ENCODE measurements at regions not wholly inside any gene's neighbourhood (a gene's known extent, or its start where the extent isn't known, plus 50 kb on each side); places are given as distances from the start of the nearest gene placed in this dataset.
"Not testable (repeated sequence)": the region's sequence is repeated elsewhere in the genome, so short reads cannot be mapped to it uniquely, and the experiment has no call there.

DNA sequence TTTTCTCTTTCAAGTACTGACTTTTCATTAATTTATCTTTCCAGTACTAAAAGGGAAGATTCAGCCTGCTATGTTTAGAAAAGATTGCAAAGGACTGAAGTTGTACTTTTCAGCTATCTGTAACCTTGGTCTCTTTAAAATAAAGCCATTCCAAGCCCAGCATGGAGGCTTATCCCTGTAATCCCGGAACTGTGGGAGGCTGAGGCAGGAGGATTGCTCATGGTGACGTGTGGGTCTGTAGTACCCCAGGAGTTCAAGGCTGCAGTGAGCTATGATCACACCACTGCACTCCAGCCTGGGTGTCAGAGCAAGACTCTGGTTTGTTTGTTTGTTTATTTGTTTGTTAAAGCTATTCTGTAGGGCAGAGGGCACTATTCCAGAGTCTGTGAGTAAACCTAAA, 50.6 kb upstream of the TMEM170B start:
- no peak for TF ChIP-seq ZNF274 (IDR thresholded peaks at IDR 0.05; ENCODE audit: low read depth, low read length)
- no peak overlapping the region for H3K4me3 ChIP-seq (ENCODE audit: low read length)

DNA sequence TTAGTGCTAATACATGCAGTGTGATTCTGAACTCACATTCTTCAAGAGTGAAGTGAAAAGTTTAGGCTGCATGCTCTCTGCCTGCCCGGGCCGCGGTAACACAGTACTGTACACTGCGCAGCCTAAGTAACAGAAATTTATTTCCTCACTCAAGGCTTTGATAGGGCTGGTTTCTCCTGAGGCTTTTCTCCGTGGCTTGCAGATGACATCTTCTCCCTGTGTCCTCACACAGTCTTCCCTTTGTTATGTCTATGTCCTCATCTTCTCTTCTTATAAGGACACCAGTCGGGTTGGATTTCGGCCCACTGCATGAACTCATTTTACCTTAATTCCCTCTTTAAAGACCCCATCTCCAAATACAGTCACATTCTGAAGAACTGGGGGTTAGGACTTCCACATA, 51.1 kb upstream of the TMEM170B start:
- no peak overlapping the region for H3K4me3 ChIP-seq (ENCODE audit: low read length)
- TF ChIP-seq ZNF274 (IDR thresholded peaks at IDR 0.05; ENCODE audit: low read depth, low read length) = no peak

DNA sequence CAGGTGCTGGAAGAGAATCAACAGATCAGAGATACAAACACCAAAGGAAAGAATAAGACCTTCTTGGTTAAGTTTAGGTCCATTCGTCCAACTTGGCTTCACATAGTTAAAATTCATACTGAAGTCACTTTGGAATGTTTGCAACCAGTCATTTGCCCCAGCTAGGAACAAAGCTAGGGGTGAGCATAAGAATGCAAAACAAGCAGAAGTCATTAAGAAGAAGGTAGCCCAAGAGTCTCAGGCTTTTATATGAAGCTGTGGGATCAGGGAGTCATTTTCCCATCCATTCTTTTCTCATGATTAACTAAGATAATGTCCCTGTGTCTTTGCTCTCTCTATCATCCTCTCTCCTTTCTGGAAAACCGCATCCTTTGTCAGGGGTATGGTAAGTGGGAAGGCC, 51.5 kb upstream of the TMEM170B start:
- H3K4me3 ChIP-seq (ENCODE audit: low read length) = no peak overlapping the region
- no peak for TF ChIP-seq ZNF274 (IDR thresholded peaks at IDR 0.05; ENCODE audit: low read depth, low read length)

DNA sequence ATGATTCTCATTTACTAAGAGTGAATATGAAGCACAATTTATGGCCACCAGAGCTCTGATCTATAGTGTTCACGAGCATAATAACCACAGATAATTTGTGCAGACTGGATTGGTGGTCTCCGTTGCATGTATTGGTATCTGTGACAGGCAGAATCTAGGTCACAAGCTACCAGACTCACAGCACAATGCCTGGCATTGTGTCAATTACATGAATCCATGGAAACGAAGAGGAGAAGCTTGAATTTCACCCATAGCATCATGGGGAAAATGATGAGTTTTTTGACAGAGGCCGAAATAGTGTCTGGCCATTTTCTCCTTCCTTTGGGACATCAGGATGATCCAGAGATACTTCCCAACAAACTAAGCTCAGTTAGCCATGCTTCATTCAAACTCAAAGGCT, 52.3 kb upstream of the TMEM170B start:
- TF ChIP-seq ZNF274 (IDR thresholded peaks at IDR 0.05; ENCODE audit: low read depth, low read length) = no peak
- no peak overlapping the region for H3K4me3 ChIP-seq (ENCODE audit: low read length)

DNA sequence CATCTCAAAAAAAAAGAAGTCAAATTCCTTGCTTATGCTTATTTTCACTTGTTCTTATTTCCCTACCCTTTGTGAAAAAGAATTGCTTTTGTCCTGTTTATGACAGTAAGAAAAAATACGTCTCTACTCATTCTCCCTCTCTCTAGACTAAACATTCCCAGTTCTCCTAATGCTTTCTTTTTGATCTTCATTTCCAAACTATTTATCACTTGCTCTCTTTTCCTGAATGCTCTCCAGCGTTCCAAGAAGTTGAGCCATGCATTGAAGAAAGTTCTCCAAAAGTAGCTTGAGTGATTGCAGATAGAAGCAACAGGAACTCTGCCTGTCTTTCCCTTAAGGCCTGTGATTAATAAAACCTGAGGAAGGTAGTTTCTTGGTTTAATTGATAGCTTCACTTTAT, 53.1 kb upstream of the TMEM170B start:
- no peak overlapping the region for H3K4me3 ChIP-seq (ENCODE audit: low read length)
- TF ChIP-seq ZNF274 (IDR thresholded peaks at IDR 0.05; ENCODE audit: low read depth, low read length) = no peak

DNA sequence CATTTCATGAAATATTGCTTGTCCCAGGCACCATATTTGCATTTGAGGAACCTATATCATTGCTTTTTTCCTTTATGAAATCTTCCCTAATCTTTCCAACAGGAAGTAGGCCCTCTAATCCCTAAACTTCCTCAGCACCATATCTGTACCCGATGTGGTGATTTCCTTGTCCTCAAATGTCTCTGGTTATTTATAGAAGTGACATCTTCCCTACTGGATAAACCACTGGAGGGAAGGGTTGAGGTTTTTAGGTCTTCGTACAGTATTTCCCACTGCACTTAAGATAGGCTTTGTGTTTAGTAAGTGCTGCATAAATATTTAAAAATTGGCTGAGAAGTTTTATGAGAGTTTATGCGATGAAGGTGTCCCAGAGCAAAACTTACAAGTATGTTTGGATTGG, 54.9 kb upstream of the TMEM170B start:
- no peak overlapping the region for H3K4me3 ChIP-seq (ENCODE audit: low read length)
- TF ChIP-seq ZNF274 (IDR thresholded peaks at IDR 0.05; ENCODE audit: low read depth, low read length) = no peak

DNA sequence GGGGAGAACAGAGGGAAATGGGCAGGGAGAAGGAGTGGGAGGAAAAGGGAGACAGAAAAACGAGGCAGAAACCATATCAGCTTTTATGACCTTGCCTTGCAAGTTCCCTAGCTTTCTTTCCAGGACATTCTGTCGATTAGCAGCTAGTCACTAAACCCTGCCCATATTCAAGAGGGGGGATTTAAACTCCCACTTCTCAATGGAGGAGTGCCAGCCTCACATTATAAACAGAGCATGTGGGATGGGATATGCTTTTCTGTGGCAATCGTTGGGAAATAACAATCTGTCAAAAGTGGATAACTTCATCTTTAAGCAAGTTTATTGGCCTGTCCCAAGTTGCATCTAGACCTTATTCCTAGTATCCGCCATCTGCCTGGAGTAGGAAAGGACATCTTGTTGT, 57.0 kb upstream of the TMEM170B start:
- H3K4me3 ChIP-seq (ENCODE audit: low read length) = no peak overlapping the region
- no peak for TF ChIP-seq ZNF274 (IDR thresholded peaks at IDR 0.05; ENCODE audit: low read depth, low read length)

DNA sequence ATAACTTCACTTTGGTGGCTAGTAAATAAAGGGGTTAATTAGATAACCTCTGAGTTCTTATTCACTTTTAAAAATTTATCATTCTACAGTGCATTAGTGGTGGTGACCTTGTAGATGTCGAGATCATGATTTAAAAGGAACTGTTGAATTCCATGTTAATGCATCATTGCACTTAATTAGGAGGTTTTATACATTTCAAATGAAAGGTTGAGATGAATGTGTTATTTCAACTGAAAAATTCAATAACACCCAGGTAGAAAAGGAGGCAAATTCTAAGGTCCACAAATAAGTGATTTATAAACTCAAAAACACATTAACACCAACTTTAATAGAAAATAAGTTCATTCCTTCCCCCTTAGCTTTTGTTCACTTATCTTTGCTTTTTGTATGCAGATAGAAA, 58.3 kb upstream of the TMEM170B start:
- no peak for TF ChIP-seq ZNF274 (IDR thresholded peaks at IDR 0.05; ENCODE audit: low read depth, low read length)
- no peak overlapping the region for H3K4me3 ChIP-seq (ENCODE audit: low read length)

DNA sequence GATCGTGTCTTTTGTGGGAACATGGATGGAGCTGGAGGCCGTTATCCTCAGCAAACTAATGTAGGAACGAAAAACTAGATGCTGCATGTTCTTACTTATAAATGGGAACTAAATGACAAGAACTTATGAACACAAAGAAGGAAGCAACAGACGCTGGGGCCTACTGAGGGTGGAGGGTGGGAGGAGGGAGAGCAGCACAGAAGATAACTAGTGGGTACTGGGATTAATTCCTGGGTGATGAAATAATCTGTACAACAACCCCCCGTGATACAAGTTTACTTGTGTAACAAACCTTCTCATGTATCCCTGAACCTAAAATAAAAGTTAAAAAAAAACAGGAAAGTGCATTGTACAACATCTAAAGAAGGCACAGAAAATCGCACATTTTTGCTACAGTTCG, 59.0 kb upstream of the TMEM170B start:
- no peak for TF ChIP-seq ZNF274 (IDR thresholded peaks at IDR 0.05; ENCODE audit: low read depth, low read length)
- H3K4me3 ChIP-seq (ENCODE audit: low read length) = no peak overlapping the region

DNA sequence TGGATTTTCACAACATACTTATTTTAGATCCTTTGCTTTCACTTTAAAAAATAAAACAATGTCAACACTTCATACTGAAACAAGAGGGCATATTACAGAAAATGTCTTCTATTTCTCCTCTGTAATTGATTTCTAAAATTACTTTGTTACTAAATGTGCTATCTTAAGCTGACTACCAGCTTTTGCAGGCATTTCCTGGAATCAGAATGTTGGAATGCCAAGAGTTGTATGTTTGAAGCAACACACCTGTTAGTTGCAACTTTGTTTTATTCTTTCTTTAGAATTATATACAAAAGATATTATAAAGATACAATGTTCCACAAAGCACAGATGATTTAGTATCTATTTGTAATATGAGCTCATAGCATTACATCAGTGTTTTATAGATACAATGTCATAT, 62.5 kb upstream of the TMEM170B start:
- no peak for TF ChIP-seq ZNF274 (IDR thresholded peaks at IDR 0.05; ENCODE audit: low read depth, low read length)
- H3K4me3 ChIP-seq (ENCODE audit: low read length) = no peak overlapping the region

DNA sequence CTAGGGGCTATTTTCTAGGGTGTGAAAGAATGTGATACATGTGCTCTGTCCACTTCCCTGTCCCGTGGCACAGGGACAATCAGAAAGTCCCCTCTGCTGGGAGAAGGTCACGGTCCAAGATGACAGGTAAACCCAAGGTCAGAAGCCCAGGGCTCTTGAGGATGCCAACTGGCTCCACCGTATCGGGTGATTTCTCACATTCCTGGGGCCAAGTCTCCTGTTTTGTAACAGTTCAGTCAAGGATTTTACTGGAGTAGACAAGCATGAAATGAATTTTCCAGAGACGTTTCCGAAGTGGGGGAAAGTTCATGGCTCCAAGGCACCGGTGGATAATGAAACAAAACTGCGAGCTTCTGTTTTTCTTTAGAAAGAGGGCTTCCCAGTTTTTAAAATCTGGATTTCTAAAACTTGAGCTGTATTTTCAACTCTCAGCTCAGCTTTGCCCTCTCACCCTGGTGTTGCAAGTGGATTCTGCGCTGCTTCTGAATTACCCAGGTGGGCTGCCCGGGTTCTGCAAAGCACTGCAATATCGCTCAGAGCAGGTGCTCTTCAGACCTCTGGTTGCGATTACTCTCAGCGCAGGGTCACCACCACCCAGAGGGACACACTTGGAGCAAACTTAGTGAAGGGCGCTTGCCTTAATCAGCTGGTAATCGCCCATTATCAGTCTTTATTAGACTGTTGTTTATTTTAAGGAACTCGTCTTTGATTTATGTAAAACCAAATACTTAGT, 64.4 kb upstream of the TMEM170B start:
- no peak overlapping the region for H3K4me3 ChIP-seq (ENCODE audit: low read length)
- no peak for TF ChIP-seq ZNF274 (IDR thresholded peaks at IDR 0.05; ENCODE audit: low read depth, low read length)

DNA sequence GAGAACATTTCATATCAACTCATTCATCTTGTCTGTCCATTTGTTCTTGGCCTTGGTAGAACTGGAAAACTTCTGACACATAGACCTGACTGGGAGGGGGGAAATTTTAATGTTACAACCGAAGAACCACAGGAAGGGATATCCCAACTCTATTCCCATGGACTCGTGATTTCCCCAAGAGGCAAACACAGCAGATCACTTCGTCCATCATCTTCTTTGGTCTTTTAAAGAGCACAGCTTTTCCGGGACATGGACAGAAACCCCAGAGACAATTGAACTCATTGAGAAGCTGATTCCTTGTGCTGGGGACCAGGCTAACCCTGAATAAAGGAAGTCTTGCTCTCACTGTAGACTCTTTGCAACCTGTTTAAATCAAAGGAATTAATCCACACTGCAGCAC, 66.3 kb upstream of the TMEM170B start:
- no peak for TF ChIP-seq ZNF274 (IDR thresholded peaks at IDR 0.05; ENCODE audit: low read depth, low read length)
- H3K4me3 ChIP-seq (ENCODE audit: low read length) = no peak overlapping the region

DNA sequence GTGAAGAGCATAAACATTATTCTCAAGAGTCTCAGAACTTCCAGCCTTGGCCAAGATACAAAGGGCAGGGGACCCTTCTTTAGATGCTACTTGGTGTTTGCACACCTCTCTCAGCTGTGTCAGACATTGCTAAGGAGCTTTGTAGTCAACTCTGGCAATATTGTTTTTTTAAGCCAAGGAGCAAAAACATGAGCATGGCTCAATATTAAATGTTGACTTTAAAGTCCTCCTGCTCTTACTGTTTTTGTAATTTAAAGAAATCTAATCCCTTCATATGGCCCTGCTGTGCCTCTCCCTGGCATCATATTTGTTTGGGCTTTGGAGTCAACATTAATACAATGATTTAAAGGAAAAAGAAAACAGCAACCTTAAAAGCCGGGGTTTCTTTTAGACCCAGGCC, 67.9 kb upstream of the TMEM170B start:
- no peak for TF ChIP-seq ZNF274 (IDR thresholded peaks at IDR 0.05; ENCODE audit: low read depth, low read length)
- H3K4me3 ChIP-seq (ENCODE audit: low read length) = no peak overlapping the region

DNA sequence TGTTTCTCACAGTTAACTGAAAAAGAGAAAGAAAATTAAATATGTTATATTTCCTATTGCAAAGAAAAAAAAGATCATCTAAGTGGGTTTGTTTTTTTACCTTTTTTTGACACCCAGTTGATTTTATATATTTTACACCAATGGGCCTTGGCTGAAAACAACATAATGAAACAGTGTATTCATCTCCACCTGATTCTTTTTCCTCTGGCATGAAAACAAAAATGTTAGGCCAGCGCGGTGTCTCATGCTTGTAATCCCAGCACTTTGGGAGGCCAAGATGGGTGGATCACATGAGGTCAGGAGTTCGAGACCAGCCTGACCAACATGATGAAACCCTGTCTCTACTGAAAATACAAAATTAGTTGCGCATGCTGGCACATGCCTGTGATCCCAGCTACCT, 69.3 kb upstream of the TMEM170B start:
- H3K4me3 ChIP-seq (ENCODE audit: low read length) = not testable (repeated sequence)

DNA sequence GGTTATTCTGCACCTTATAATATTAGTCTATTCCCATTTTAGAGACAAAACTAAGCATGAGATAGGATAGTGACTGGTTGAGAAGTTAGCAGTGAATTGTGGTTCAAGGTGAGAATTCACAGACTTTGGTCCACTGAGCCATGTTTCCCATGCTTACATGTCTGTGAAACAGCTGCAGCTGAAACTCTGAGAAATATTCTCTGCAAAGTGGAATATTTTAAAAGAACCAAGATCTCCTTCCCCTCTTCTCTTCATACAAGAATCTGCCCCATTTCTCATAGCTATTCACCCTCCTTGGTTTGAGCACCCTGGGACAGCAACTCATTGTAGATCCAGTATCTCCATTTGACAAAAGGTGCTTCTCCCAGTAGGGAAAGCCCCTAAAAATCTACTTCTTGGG, 70.2 kb upstream of the TMEM170B start:
- no peak overlapping the region for H3K4me3 ChIP-seq (ENCODE audit: low read length)
- no peak for TF ChIP-seq ZNF274 (IDR thresholded peaks at IDR 0.05; ENCODE audit: low read depth, low read length)

DNA sequence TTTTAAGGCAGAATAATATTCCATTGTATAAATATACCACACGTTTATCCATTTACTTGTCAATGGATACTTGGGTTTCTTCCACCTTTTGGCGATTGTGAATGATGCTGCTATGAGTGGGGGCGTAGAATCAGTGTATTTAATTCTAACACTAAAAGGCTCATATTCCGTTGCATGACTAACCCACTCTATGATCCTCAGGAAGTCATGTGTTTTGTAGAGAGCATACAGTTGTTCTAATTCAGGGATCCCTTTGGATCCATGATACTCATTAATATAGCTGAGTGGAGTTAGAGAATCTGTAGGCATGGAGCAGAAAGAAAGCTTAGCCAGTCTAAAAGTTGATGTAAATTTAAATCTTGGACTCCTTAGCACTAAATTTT, 74.2 kb upstream of the TMEM170B start:
- no peak for TF ChIP-seq ZNF274 (IDR thresholded peaks at IDR 0.05; ENCODE audit: low read depth, low read length)
- H3K4me3 ChIP-seq (ENCODE audit: low read length) = no peak overlapping the region
